ENCODE measurements at regions not wholly inside any gene's neighbourhood (a gene's known extent, or its start where the extent isn't known, plus 50 kb on each side); places are given as distances from the start of the nearest gene placed in this dataset.

DNA sequence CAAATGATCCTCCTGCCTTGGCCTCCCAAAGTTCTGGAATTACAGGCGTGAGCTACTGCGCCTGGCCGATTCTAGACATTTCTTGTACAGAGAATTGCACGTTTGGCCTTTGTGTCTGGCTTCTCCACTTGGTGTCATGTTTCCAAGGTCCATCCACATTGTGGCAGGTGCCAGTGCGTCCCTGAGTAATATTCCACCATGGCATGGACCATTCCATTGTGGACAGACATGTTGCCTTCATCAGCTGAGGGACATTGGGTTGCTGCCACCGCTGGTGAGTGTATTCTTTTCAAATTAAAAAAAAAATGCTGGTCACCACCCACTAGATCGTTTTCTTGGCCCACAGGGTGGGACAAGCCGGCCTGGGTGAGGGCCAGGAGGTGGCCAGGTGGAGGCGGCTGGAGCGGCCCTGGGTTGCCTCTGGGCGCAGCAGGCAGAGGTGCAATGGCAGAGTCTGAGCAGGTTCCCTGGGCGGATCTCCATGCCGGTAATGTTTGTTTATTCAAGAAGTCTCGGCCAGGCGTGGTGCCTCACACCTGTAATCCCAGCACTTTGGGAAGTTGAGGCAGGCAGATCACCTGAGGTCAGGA, 274.1 kb downstream of the SEC14L1 start:
- Histone ChIP-seq H3K36me3 (ENCODE audit: control insufficient read depth, insufficient read depth, low read length) (no peaks in the 10 kb centered on the region), H3K4me1 (ENCODE audit: control insufficient read depth, insufficient read depth, low read length) (peaks cover 15% of the 10 kb centered on the region), H3K4me3 (ENCODE audit: insufficient read depth, low read depth, low read length) (no peak overlapping the region), H3K27ac (ENCODE audit: insufficient read depth, low read depth, low read length, poor library complexity, severe bottlenecking) (no peak overlapping the region), H3K9me3 (ENCODE audit: control insufficient read depth, low read length) (no peaks in the 10 kb centered on the region), H3K27me3 (ENCODE audit: control insufficient read depth, insufficient read depth, low read length, poor library complexity, severe bottlenecking) (no peaks in the 10 kb centered on the region)
- WGBS, 2 experiments = 94 to 95% methylated on average over 15 of the region's 15 CpGs

- no peak overlapping the region for H3K27ac ChIP-seq (ENCODE audit: insufficient read depth, low read depth, low read length, poor library complexity, severe bottlenecking)
- 88 to 90% methylated on average over 17 of the region's 17 CpGs for WGBS, 2 experiments
Measured at GRCh38 chr17:77416105-77416713, 275.4 kb downstream of the SEC14L1 start.

GRCh38 chr17:77417575-77417974, 276.8 kb downstream of the SEC14L1 start:
- Histone ChIP-seq H3K36me3 (ENCODE audit: control insufficient read depth, insufficient read depth, low read length) (no peaks in the 10 kb centered on the region), H3K9me3 (ENCODE audit: control insufficient read depth, low read length) (no peaks in the 10 kb centered on the region), H3K4me1 (ENCODE audit: control insufficient read depth, insufficient read depth, low read length) (peaks cover 33% of the 10 kb centered on the region), H3K27me3 (ENCODE audit: control insufficient read depth, insufficient read depth, low read length, poor library complexity, severe bottlenecking) (no peaks in the 10 kb centered on the region), H3K27ac (ENCODE audit: insufficient read depth, low read depth, low read length, poor library complexity, severe bottlenecking) (no peak overlapping the region), H3K4me3 (ENCODE audit: insufficient read depth, low read depth, low read length) (no peak overlapping the region)
- 93 to 94% methylated on average over 12 of the region's 12 CpGs for WGBS, 2 experiments

More at GRCh38 chr17:77416105-77416713, 275.4 kb downstream of the SEC14L1 start:
- Histone ChIP-seq H3K4me1 (ENCODE audit: control insufficient read depth, insufficient read depth, low read length) (peaks cover 26% of the 10 kb centered on the region), H3K9me3 (ENCODE audit: control insufficient read depth, low read length) (no peaks in the 10 kb centered on the region), H3K36me3 (ENCODE audit: control insufficient read depth, insufficient read depth, low read length) (no peaks in the 10 kb centered on the region), H3K4me3 (ENCODE audit: insufficient read depth, low read depth, low read length) (no peak overlapping the region), H3K27me3 (ENCODE audit: control insufficient read depth, insufficient read depth, low read length, poor library complexity, severe bottlenecking) (no peaks in the 10 kb centered on the region)

DNA sequence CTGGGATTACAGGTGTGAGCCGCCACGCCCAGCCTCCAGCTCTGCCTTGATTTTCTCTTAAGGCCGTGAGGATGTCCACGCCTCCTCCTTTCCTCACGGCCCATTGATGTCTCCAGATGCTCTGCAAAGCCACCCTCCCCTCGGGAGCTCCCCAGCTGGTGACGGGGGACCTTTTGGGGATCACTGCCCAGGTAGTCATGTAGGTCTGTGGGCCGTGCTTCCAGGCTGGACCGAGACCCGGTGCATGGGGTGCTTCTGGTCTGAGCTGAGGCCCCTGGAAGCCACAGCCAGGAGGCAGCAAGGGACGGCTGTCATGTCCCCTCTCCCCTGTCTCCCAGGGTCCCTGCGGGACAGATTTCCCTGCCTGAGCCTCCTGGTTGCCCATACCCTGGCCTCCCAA, 277.8 kb downstream of the SEC14L1 start:
- Histone ChIP-seq H3K27ac (ENCODE audit: insufficient read depth, low read depth, low read length, poor library complexity, severe bottlenecking) (no peak overlapping the region), H3K4me3 (ENCODE audit: insufficient read depth, low read depth, low read length) (peak overlapping the region; percentile 6), H3K4me1 (ENCODE audit: control insufficient read depth, insufficient read depth, low read length) (peaks cover 37% of the 10 kb centered on the region), H3K36me3 (ENCODE audit: control insufficient read depth, insufficient read depth, low read length) (no peaks in the 10 kb centered on the region), H3K9me3 (ENCODE audit: control insufficient read depth, low read length) (no peaks in the 10 kb centered on the region), H3K27me3 (ENCODE audit: control insufficient read depth, insufficient read depth, low read length, poor library complexity, severe bottlenecking) (no peaks in the 10 kb centered on the region)
- WGBS, 2 experiments = 87% methylated on average over 12 of the region's 12 CpGs

DNA sequence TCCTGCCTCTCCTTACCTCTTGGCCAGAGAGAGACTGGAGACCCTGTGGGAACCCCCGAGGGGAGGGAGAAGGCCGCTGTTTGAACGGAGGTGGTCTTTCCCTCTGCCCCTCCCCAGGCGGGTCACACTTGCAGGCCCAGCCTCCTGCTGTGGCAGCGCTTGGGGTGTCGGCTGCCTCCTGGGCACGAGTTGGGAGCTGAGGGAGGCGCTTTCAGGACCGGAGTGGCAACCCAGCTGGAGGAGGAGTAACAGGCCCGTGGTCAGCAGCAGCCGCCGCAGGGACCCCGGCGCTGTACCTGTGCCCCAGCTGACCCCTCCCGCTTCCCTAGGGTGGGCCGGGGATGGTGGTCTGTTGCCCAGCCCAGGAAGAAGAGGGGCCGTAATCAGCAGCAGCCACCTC, 278.3 kb downstream of the SEC14L1 start:
- WGBS, 2 experiments = 61 to 64% methylated on average over 17 of the region's 17 CpGs
- Histone ChIP-seq H3K4me3 (ENCODE audit: insufficient read depth, low read depth, low read length) (peak overlapping the region; percentile 6), H3K27ac (ENCODE audit: insufficient read depth, low read depth, low read length, poor library complexity, severe bottlenecking) (no peak overlapping the region), H3K9me3 (ENCODE audit: control insufficient read depth, low read length) (no peaks in the 10 kb centered on the region), H3K27me3 (ENCODE audit: control insufficient read depth, insufficient read depth, low read length, poor library complexity, severe bottlenecking) (no peaks in the 10 kb centered on the region), H3K4me1 (ENCODE audit: control insufficient read depth, insufficient read depth, low read length) (peaks cover 41% of the 10 kb centered on the region), H3K36me3 (ENCODE audit: control insufficient read depth, insufficient read depth, low read length) (no peaks in the 10 kb centered on the region)

- peaks cover 41% of the 10 kb centered on the region for H3K4me1 ChIP-seq (ENCODE audit: control insufficient read depth, insufficient read depth, low read length)
- no peaks in the 10 kb centered on the region for H3K27me3 ChIP-seq (ENCODE audit: control insufficient read depth, insufficient read depth, low read length, poor library complexity, severe bottlenecking)
- H3K9me3 ChIP-seq (ENCODE audit: control insufficient read depth, low read length) = no peaks in the 10 kb centered on the region
- H3K4me3 ChIP-seq (ENCODE audit: insufficient read depth, low read depth, low read length) = no peak overlapping the region
- WGBS, 2 experiments = 29 to 30% methylated on average over 17 of the region's 17 CpGs
- no peaks in the 10 kb centered on the region for H3K36me3 ChIP-seq (ENCODE audit: control insufficient read depth, insufficient read depth, low read length)
- peak overlapping the region; percentile 1 for H3K27ac ChIP-seq (ENCODE audit: insufficient read depth, low read depth, low read length, poor library complexity, severe bottlenecking)
Measured at GRCh38 chr17:77419547-77420094, 278.9 kb downstream of the SEC14L1 start.

- peak overlapping the region; percentile 1 for H3K27ac ChIP-seq (ENCODE audit: insufficient read depth, low read depth, low read length, poor library complexity, severe bottlenecking)
- no peaks in the 10 kb centered on the region for H3K9me3 ChIP-seq (ENCODE audit: control insufficient read depth, low read length)
- H3K4me1 ChIP-seq (ENCODE audit: control insufficient read depth, insufficient read depth, low read length) = peaks cover 48% of the 10 kb centered on the region
- WGBS, 2 experiments = 80 to 81% methylated on average over 14 of the region's 14 CpGs
- no peaks in the 10 kb centered on the region for H3K36me3 ChIP-seq (ENCODE audit: control insufficient read depth, insufficient read depth, low read length)
- no peak overlapping the region for H3K4me3 ChIP-seq (ENCODE audit: insufficient read depth, low read depth, low read length)
- no peaks in the 10 kb centered on the region for H3K27me3 ChIP-seq (ENCODE audit: control insufficient read depth, insufficient read depth, low read length, poor library complexity, severe bottlenecking)
Measured at GRCh38 chr17:77420095-77420803, 279.5 kb downstream of the SEC14L1 start.

- WGBS, 2 experiments = 30 to 39% methylated on average over 19 of the region's 19 CpGs
- H3K9me3 ChIP-seq (ENCODE audit: control insufficient read depth, low read length) = no peaks in the 10 kb centered on the region
- no peaks in the 10 kb centered on the region for H3K36me3 ChIP-seq (ENCODE audit: control insufficient read depth, insufficient read depth, low read length)
- H3K4me1 ChIP-seq (ENCODE audit: control insufficient read depth, insufficient read depth, low read length) = peaks cover 55% of the 10 kb centered on the region
- peak overlapping the region; percentile 13 for H3K27ac ChIP-seq (ENCODE audit: insufficient read depth, low read depth, low read length, poor library complexity, severe bottlenecking)
- H3K27me3 ChIP-seq (ENCODE audit: control insufficient read depth, insufficient read depth, low read length, poor library complexity, severe bottlenecking) = no peaks in the 10 kb centered on the region
- H3K4me3 ChIP-seq (ENCODE audit: insufficient read depth, low read depth, low read length) = no peak overlapping the region
Measured at GRCh38 chr17:77420804-77421629, 280.2 kb downstream of the SEC14L1 start.

DNA sequence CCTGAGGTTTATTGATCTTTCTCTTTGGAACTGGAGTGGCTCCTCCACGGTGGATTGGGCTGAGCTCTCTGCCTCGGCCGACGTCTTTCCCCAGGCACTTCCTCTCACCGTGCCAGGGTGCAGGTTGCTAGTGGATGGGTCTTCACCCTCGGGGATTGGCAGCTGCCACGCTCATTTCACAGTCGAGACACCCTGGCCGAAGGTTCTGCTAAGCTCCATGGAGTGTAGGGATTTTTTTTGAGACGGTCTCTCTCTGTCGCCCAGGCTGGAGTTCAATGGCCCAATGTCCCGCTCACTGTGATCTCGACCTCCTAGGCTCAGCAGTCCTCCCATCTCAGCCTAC, 280.8 kb downstream of the SEC14L1 start:
- H3K4me1 ChIP-seq (ENCODE audit: control insufficient read depth, insufficient read depth, low read length) = peaks cover 61% of the 10 kb centered on the region
- WGBS, 2 experiments = 75 to 79% methylated on average over 13 of the region's 13 CpGs

More for the DNA sequence above, 280.8 kb downstream of the SEC14L1 start:
- Histone ChIP-seq H3K27ac (ENCODE audit: insufficient read depth, low read depth, low read length, poor library complexity, severe bottlenecking) (no peak overlapping the region), H3K9me3 (ENCODE audit: control insufficient read depth, low read length) (no peaks in the 10 kb centered on the region), H3K4me3 (ENCODE audit: insufficient read depth, low read depth, low read length) (no peak overlapping the region), H3K27me3 (ENCODE audit: control insufficient read depth, insufficient read depth, low read length, poor library complexity, severe bottlenecking) (no peaks in the 10 kb centered on the region), H3K36me3 (ENCODE audit: control insufficient read depth, insufficient read depth, low read length) (no peaks in the 10 kb centered on the region)

Measured in ectodermal cell (in vitro differentiated cells).